CD1c-positive myeloid dendritic cell (primary cell): ENCODE measurements at regions not wholly inside any gene's neighbourhood (a gene's known extent, or its start where the extent isn't known, plus 50 kb on each side); places are given as distances from the start of the nearest gene placed in this dataset.
"Not testable (repeated sequence)": the region's sequence is repeated elsewhere in the genome, so short reads cannot be mapped to it uniquely, and the experiment has no call there.

Source experiments
- DNase-seq: peaks from one replicate; pipeline ENCODE4 v3.0.0-alpha.2; 2016; ENCODE audit errors: extremely low spot score

- DNase-seq: no peak
Measured at GRCh38 chr12:29961231-29961630, 177.5 kb upstream of the TMTC1 start.

GRCh38 chr12:29960122-29960521 lies 176.4 kb upstream of the TMTC1 start:
- no peak for DNase-seq

DNA sequence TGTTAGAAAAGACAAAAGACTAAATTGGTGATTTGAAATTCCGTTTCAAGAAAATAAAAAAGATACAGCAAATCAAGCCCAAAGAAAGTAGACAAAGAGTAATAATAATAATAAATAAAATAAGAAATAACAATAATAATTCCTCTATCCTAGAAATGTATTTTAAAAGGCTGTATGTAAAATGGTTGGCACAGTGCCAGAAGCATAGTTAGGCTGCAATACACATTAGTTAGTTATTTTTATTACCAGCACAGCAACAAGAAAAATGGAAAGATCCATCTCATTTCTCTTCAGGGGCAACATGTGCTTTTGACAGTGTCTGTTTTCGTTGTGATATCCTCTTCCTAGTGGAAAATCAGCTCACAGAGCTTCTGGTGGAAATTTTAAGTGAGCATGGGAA lies 174.1 kb upstream of the TMTC1 start:
- no peak for DNase-seq

DNA sequence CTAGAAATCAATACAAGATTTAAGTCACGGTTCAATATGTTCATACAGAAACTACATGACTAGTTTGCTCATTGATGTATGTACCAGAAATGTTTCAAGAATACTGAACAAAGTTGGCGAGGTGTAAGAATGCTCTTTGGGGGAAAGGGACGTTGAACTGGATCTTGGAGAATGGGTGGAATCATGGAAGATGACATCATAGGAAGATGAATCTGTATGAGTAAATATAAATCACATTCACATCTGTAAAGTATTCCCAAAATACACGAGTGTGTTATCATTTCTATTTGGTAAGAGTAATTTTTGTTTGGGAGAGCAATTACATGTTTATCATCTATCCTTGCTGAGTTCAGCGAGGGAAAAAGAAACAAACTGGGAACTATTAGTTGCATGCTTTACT lies 162.2 kb upstream of the TMTC1 start:
- DNase-seq: no peak

GRCh38 chr12:29944269-29945000 lies 160.7 kb upstream of the TMTC1 start:
- DNase-seq: no peak

DNA sequence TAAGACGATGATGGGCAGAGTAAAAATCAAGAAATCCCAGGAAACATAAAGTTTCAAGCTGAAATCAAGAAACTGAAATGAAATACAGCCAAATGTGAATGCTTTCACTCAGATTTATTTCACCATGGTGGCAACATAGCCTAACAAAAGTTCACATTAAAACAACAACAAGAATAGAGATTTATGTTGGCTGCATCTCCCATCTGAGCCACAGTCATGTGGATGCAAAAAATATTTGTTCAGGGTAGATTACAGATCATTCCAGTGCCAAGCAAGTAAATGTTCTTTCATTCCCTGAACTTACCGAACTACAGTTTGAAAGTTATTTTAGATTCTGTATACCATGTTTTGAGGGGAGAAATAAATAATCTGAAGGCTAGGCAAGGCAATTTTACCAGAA lies 159.9 kb upstream of the TMTC1 start:
- no peak for DNase-seq

DNA sequence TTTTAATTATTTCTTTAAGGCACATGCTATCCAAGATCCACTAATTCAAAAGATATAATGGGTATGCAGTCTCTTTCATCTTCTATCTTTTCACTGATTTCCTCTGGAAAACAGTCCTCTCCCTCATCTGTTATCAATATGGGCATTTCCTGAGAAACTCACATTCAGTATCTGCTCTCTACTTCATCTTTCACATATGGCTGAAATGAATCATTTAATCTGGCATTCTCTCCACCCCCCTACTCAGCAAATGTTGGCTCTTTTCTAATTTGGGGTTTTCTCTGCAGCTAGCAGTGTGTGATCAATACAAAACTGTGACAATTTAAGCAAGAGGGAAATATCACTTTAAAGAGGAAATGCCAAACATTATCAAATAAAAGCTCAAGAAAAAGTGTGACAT lies 157.1 kb upstream of the TMTC1 start:
- no peak for DNase-seq

- no peak for DNase-seq
Measured at GRCh38 chr12:29930503-29930902, 146.8 kb upstream of the TMTC1 start.

DNA sequence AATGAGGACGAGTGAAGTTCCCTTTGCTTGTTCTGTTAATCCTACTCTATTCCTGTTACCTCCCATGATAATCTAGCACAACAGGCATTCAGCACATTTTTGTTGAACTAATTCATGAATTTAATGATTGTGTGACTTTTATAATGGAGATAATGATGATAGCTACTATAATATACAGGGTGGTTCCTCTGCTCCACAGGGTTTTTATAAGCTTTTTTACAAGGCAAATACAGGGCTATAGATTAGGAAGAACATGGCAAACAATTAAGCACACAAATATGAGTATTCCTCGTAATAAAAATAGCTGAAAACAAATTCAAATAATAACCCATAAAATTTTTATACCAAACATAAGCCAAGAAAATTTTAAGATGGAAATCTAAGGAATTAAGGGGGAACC lies 145.6 kb upstream of the TMTC1 start:
- no peak for DNase-seq

DNA sequence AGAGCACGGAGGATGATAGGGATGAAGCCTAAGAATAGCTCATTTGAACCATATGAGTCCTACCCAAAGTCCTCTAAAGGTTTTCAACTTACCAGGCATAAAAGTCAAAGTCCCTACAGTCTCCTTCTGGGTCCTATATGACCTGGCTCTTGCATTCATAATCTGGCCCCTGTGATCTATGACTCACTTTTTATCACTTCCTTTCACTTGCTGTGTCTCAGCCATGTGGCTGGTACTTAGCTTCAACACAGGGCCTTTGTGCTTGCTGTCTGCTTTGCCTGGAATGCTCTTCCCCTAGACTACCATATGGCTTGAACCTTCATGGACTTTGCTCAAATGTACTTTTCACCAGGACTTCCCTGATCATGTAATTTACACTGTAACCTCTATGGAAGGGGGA lies 137.6 kb upstream of the TMTC1 start:
- no peak for DNase-seq

DNA sequence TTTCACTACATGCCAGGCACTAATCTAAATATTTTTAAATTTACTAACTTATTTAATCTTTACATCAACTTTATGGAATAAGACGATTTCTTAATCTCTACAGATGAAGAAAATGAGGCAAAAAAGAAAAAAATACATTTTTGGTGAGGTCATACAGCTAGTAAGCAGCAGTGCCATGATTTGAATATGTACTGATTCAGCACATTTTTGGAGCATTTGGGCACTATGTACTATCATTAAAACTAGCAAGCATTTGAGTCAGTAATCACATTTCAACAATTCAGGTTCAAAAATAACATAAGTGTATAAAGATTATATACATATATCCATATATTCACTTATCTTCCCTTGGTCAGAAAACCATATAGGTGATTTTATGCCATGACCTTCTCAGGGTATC lies 124.4 kb upstream of the TMTC1 start:
- DNase-seq: no peak

DNA sequence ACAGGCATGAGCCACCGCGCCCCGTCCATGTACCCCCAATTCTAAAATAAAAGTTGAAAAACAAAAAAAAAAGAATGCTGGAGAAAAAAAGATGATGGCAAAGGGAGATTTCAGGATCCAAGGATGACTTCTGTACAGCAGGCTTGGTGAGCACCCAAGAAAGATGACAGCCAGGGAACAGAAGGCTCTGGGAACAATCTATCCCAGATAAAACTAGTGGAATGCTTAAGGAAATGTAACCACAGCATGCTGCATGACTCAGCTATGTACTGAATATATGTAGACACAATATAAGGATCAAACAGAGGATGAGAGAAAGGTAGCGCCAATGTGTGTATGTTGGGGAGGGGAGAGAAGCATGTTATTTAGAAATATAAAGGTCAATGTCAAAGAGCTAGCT lies 123.7 kb upstream of the TMTC1 start:
- DNase-seq: no peak

DNA sequence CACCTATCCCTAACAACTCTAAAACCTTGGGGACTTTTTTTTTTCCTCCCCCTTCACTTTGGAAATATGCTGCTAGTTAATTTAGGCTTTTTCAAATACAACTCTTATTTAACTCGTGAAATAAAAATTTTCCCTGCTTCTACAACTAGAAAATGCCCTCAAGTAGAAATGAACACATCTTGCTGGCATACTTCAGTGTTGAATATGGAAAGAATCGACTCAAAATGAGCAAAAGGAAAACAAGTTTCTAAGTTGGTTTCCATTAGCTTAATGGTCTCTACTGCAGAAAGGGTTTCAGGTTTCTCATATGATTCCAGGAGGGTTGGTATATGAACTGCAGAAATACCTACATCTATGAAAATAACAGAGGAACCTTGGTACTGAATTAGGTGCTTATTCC lies 118.3 kb upstream of the TMTC1 start:
- DNase-seq: no peak

DNA sequence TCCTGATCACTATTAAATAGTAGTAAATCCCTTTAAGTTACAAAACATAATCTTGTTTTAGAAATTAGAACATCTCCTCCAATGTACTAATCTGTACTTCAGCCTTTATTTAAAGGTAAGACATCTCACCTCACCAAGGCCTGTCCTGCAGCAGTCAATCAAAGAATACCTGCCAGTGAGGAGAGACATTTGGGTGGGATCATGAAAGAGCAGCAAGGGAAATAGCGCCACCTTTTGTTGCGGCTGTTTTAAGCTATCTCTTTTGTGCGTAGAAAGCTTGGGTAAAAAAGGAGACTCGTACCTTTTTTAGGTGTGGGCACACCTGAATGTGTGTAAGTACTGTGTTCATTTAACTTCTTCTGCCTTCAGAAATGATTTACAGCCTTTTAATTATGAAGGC lies 117.8 kb upstream of the TMTC1 start:
- DNase-seq: no peak

DNA sequence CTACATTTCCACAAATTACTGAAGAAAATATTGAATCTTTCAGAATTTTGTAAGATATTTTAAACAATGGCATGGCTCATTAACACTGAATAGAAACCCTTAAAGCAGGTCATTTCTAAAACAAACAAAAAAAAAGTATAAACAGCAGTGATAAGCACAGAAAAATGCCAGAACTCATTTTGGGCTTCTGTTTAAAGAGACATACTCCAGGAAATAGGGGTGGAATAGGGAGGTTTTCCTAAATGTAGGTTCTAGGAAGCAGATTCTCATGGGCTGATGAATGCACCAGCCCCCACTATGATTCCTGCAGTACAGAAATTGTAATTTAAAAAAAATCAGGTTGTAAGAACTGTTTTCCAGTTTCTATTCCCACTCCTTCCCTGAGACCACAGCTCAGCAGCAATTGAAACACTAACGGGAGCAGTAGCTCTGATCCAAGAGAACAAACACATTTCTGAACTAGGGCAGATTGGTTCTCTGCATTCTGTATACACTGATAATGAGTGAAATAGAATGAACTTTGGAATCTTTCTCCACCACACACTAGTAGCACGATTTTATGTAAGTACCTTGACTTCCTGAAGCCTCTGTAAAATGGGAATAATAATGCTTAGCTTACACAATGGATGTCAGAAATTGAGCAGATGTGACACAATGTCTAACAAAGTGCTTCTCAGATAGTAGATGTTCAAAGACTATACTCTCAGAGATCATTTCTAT lies 115.6 kb upstream of the TMTC1 start:
- no peak for DNase-seq

- DNase-seq: no peak
Measured at GRCh38 chr12:29895966-29896365, 112.2 kb upstream of the TMTC1 start.

DNA sequence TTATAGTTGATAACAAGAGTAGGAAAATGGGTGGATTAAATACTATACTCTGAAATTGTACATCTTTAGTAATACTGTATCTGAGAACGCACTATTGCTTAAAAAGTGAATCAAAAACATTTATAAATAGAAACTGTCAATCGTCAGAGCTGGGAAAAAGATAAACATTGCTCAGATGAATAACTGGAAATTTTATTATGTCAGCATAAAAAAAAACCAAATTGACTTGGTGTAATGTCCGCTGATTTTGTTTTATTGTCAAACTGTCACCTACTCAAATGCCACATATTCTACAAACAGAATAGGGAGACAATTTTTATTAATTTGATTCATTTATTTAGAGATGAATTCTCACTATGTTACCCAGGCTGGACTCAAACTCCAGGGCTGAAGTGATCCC lies 109.3 kb upstream of the TMTC1 start:
- DNase-seq: no peak

GRCh38 chr12:29891792-29892191 lies 108.0 kb upstream of the TMTC1 start:
- no peak for DNase-seq

- peak; percentile 37 for DNase-seq
Measured at GRCh38 chr12:29889737-29890136, 106.0 kb upstream of the TMTC1 start.

DNA sequence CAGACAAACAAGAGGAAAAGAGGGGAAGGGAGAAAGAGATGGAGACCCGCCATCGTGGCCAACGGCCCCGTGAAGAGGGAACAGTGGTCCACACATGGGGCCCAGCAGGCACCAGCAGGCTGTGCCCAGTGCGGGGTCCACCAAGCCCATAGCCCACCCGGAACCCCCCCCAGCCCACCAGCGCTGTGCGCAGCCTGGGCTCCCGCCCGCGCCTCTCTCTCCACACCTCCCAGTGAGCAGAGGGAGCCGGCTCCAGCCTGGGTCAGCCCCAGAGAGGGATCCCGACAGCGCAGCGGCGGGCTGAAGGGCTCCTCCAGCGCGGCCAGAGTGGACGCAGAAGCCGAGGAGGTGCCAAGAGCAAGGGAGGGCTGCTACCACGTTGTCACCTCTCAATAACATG lies 105.0 kb upstream of the TMTC1 start:
- no peak for DNase-seq

DNA sequence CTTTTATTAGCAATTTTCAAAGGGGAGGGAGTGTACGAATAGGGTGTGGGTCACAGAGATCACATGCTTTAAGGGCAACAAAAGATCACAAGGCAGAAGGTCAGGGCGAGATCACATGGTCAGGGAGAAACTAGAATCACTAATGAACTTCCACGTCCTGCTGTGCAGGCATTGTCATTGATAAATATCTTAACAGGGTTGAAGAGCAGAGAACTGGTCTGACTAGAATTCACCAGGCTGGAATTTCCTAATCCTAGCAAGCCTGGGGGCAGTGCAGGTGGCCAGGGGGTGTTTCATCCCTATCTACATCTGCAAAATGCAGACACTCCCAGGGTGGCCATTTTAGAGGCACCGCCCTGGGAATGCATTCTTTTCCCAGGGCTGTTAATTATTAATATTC lies 101.2 kb upstream of the TMTC1 start:
- not testable (repeated sequence) for DNase-seq

- DNase-seq: no peak
Measured at GRCh38 chr12:29883941-29884554, 100.3 kb upstream of the TMTC1 start.

DNA sequence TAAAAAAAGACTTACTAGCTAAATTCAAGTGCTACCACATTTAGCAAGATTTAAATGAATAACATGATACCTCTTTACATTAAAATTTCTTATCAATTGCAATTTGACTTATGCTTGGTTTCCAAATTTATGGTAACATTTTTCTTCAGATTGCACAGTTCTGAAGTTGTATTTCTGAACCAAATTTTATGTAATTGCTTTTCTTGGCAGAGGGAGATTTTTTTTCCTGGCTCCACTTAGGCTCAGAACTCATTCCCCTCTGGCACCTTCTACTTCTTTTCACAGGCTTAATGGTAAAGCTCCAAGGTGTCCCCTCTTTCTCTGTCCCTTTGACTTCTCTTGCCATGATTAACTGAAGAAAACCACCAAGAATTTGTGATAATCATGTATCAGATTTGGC lies 99.8 kb upstream of the TMTC1 start:
- DNase-seq: no peak
